ENCODE measurements at regions not wholly inside any gene's neighbourhood (a gene's known extent, or its start where the extent isn't known, plus 50 kb on each side); places are given as distances from the start of the nearest gene placed in this dataset.

DNA sequence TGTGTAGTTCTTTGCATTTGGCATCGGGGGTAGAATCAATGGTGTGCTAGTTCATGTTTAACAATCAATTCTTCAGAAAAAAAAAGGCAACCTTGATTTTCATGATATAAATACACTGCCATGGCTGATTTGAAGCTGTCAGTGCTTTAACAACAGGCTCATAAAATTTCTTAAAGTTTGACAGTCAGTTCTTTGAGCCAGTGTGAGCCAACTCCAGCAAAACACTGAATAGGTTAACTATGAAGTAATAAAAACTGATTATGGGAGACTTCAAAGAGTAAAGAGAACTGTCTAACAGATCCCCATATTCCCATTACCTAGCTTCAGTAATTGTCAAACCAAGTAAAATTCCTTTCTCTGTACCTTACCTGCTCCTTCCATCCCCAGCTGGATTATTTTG, 241.7 kb upstream of the SUCLG2 start:
- Histone ChIP-seq H3K27ac (replicated peaks) (no peak overlapping the region), H3K27me3 (ENCODE audit: insufficient read depth, poor library complexity, severe bottlenecking) (no peaks in the 10 kb centered on the region), H3K4me3 (replicated peaks; ENCODE audit: insufficient read depth, low read length) (no peak overlapping the region)
- TF ChIP-seq, protein P1, sequence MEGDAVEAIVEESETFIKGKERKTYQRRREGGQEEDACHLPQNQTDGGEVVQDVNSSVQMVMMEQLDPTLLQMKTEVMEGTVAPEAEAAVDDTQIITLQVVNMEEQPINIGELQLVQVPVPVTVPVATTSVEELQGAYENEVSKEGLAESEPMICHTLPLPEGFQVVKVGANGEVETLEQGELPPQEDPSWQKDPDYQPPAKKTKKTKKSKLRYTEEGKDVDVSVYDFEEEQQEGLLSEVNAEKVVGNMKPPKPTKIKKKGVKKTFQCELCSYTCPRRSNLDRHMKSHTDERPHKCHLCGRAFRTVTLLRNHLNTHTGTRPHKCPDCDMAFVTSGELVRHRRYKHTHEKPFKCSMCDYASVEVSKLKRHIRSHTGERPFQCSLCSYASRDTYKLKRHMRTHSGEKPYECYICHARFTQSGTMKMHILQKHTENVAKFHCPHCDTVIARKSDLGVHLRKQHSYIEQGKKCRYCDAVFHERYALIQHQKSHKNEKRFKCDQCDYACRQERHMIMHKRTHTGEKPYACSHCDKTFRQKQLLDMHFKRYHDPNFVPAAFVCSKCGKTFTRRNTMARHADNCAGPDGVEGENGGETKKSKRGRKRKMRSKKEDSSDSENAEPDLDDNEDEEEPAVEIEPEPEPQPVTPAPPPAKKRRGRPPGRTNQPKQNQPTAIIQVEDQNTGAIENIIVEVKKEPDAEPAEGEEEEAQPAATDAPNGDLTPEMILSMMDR (IDR thresholded peaks at IDR 0.05; ENCODE audit: insufficient read depth, low read length) = no peak
- TF ChIP-seq GABPA (IDR thresholded peaks at IDR 0.05; ENCODE audit: low read depth) = no peak
- TF ChIP-seq, protein P2, sequence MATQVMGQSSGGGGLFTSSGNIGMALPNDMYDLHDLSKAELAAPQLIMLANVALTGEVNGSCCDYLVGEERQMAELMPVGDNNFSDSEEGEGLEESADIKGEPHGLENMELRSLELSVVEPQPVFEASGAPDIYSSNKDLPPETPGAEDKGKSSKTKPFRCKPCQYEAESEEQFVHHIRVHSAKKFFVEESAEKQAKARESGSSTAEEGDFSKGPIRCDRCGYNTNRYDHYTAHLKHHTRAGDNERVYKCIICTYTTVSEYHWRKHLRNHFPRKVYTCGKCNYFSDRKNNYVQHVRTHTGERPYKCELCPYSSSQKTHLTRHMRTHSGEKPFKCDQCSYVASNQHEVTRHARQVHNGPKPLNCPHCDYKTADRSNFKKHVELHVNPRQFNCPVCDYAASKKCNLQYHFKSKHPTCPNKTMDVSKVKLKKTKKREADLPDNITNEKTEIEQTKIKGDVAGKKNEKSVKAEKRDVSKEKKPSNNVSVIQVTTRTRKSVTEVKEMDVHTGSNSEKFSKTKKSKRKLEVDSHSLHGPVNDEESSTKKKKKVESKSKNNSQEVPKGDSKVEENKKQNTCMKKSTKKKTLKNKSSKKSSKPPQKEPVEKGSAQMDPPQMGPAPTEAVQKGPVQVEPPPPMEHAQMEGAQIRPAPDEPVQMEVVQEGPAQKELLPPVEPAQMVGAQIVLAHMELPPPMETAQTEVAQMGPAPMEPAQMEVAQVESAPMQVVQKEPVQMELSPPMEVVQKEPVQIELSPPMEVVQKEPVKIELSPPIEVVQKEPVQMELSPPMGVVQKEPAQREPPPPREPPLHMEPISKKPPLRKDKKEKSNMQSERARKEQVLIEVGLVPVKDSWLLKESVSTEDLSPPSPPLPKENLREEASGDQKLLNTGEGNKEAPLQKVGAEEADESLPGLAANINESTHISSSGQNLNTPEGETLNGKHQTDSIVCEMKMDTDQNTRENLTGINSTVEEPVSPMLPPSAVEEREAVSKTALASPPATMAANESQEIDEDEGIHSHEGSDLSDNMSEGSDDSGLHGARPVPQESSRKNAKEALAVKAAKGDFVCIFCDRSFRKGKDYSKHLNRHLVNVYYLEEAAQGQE (IDR thresholded peaks at IDR 0.05; ENCODE audit: insufficient replicate concordance, low read depth) = no peak
- TF ChIP-seq SPI1 (IDR thresholded peaks at IDR 0.05; ENCODE audit: borderline replicate concordance, low read depth) = no peak
- no peak for TF ChIP-seq POLR2AphosphoS5 (IDR thresholded peaks at IDR 0.05; ENCODE audit: low read depth)
- DNase-seq (ENCODE audit: low read depth in 1 of 2, low spot score in 1 of 2) = no peak

DNA sequence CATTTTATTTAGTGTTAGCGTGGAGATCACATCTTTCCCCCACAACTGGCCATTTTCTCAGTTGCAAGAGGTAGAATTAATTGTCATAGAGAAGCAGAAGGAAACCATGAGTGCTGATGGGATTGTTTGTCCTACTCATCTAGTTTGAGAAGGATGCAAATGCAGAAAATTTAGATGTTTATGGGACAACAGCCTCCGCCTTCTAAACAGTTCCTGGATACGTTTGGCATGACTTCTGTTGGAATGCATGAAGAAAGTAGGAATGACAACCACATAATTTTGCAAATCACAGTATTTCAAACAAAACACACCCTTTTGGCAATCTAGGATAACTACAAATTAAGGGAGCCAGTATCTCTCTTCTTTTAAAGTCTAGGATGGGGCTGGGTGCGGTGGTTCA, 240.1 kb upstream of the SUCLG2 start:
- Histone ChIP-seq H3K27ac (replicated peaks) (no peak overlapping the region), H3K27me3 (ENCODE audit: insufficient read depth, poor library complexity, severe bottlenecking) (no peaks in the 10 kb centered on the region)
- TF ChIP-seq GABPA (IDR thresholded peaks at IDR 0.05; ENCODE audit: low read depth) (no peak), POLR2AphosphoS5 (IDR thresholded peaks at IDR 0.05; ENCODE audit: low read depth) (no peak)
- TF ChIP-seq, protein P1 (IDR thresholded peaks at IDR 0.05; ENCODE audit: insufficient read depth, low read length) = no peak

DNA sequence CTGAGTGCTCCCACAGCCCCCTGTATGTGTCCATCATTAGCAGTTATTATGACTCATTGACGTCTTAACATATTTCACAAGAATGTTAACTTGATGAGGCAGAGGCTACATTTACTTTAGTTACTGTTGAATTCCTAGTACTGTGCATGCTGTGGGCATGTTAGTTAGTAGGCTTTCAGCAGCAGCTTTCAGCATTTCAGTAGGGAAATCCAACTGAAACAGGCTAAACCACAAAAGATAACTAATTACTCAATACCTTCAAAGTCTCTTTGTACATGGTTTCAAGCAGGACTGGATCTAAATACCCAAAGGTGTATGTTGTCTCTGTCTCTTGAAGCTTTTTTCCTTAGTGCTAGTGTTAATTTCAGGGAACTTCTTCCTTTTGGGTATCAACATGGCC, 229.9 kb upstream of the SUCLG2 start:
- TF ChIP-seq SPI1 (IDR thresholded peaks at IDR 0.05; ENCODE audit: borderline replicate concordance, low read depth) = no peak
- TF ChIP-seq GABPA (IDR thresholded peaks at IDR 0.05; ENCODE audit: low read depth) = no peak
- TF ChIP-seq, protein P2 (IDR thresholded peaks at IDR 0.05; ENCODE audit: insufficient replicate concordance, low read depth) = no peak
- no peak for TF ChIP-seq POLR2AphosphoS5 (IDR thresholded peaks at IDR 0.05; ENCODE audit: low read depth)
- TF ChIP-seq, protein P1 (IDR thresholded peaks at IDR 0.05; ENCODE audit: insufficient read depth, low read length) = no peak
- DNase-seq (ENCODE audit: low read depth in 1 of 2, low spot score in 1 of 2) = no peak
- Histone ChIP-seq H3K27ac (replicated peaks) (no peak overlapping the region), H3K27me3 (ENCODE audit: insufficient read depth, poor library complexity, severe bottlenecking) (no peaks in the 10 kb centered on the region), H3K4me3 (replicated peaks; ENCODE audit: insufficient read depth, low read length) (no peak overlapping the region)

More for the DNA sequence above, 240.1 kb upstream of the SUCLG2 start:
- no peak overlapping the region for H3K4me3 ChIP-seq (replicated peaks; ENCODE audit: insufficient read depth, low read length)
- no peak for DNase-seq (ENCODE audit: low read depth in 1 of 2, low spot score in 1 of 2)

DNA sequence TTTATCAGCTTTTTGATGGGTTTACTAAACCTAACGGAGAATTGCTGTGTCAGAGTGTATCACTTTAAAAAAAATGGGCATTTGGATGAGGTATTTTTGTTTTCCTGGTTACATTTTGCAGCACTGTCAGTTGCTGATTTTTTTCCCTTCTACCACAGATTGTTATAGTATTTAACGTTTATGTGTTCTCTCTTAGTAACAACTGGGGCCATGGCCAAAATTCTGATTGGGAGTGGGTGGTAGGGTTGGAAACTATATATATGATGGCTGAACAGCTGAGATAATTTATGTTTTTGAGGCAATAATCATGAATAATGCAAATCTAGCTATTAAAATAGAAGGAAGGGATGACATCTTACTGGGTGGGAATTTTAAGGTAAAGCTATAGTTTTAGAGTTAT, 229.4 kb upstream of the SUCLG2 start:
- Histone ChIP-seq H3K4me3 (replicated peaks; ENCODE audit: insufficient read depth, low read length) (no peak overlapping the region), H3K27me3 (ENCODE audit: insufficient read depth, poor library complexity, severe bottlenecking) (no peaks in the 10 kb centered on the region), H3K27ac (replicated peaks) (no peak overlapping the region)
- TF ChIP-seq SPI1 (IDR thresholded peaks at IDR 0.05; ENCODE audit: borderline replicate concordance, low read depth) (no peak), POLR2AphosphoS5 (IDR thresholded peaks at IDR 0.05; ENCODE audit: low read depth) (no peak), GABPA (IDR thresholded peaks at IDR 0.05; ENCODE audit: low read depth) (no peak)
- TF ChIP-seq, protein P2 (IDR thresholded peaks at IDR 0.05; ENCODE audit: insufficient replicate concordance, low read depth) = no peak
- TF ChIP-seq, protein P1 (IDR thresholded peaks at IDR 0.05; ENCODE audit: insufficient read depth, low read length) = no peak
- no peak for DNase-seq (ENCODE audit: low read depth in 1 of 2, low spot score in 1 of 2)
